Transverse colon (tissue), 3 donors: ENCODE measurements at regions not wholly inside any gene's neighbourhood (a gene's known extent, or its start where the extent isn't known, plus 50 kb on each side); places are given as distances from the start of the nearest gene placed in this dataset.
"Not testable (repeated sequence)": the region's sequence is repeated elsewhere in the genome, so short reads cannot be mapped to it uniquely, and the experiment has no call there.

ENCODE experiments used
- POLR2A ChIP-seq: fragments of 450-650 bp; IDR thresholded peaks from one replicate; pipeline ENCODE4 v1.6.1; 2016; ENCODE audit warnings: antibody characterized with exemption, mild to moderate bottlenecking, moderate library complexity
- TF ChIP-seq, protein P1 (sequence below), 5 experiments: fragments of 200-600 bp in 3 of 5; fragments of 450-650 bp in 2 of 5; sonication (generic) in 3 of 5; IDR thresholded peaks; 1 replicate in 2 of 5; 2 replicates in 3 of 5; pipeline ENCODE4 v1.5.1; 2016 to 2017; ENCODE audit warnings: antibody characterized with exemption in 5 of 5, inconsistent platforms in 3 of 5, mild to moderate bottlenecking in 2 of 5, moderate library complexity in 1 of 5

DNA sequence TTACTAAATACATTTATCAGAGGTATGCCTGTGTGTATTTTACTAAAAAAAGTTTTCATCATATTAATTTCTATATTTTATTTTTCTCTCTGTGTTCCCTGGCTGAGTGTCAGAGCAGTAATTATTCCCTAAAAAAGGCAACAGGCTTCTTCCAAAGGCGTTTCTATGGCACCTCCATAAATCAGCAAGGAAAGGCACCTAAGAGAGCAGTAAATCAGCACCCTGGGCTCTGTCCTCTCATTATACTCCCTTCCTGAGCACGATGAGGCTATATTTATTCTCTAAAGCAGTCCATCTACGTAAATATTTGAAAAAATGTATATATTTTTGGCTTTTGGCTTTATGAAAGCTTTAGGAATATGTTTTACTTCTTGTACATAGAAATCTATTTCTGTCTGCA is 1408.6 kb downstream of the KHDRBS2 start:
- TF ChIP-seq, protein P1, sequence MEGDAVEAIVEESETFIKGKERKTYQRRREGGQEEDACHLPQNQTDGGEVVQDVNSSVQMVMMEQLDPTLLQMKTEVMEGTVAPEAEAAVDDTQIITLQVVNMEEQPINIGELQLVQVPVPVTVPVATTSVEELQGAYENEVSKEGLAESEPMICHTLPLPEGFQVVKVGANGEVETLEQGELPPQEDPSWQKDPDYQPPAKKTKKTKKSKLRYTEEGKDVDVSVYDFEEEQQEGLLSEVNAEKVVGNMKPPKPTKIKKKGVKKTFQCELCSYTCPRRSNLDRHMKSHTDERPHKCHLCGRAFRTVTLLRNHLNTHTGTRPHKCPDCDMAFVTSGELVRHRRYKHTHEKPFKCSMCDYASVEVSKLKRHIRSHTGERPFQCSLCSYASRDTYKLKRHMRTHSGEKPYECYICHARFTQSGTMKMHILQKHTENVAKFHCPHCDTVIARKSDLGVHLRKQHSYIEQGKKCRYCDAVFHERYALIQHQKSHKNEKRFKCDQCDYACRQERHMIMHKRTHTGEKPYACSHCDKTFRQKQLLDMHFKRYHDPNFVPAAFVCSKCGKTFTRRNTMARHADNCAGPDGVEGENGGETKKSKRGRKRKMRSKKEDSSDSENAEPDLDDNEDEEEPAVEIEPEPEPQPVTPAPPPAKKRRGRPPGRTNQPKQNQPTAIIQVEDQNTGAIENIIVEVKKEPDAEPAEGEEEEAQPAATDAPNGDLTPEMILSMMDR (IDR thresholded peaks at IDR 0.05): not testable (repeated sequence)
- TF ChIP-seq POLR2A: not testable (repeated sequence)
